ENCODE measurements at regions not wholly inside any gene's neighbourhood (a gene's known extent, or its start where the extent isn't known, plus 50 kb on each side); places are given as distances from the start of the nearest gene placed in this dataset.

GRCh38 chr13:80131204-80131603, 209.7 kb downstream of the SPRY2 start:
- DNase-seq (ENCODE audit: low spot score) = no peak

DNA sequence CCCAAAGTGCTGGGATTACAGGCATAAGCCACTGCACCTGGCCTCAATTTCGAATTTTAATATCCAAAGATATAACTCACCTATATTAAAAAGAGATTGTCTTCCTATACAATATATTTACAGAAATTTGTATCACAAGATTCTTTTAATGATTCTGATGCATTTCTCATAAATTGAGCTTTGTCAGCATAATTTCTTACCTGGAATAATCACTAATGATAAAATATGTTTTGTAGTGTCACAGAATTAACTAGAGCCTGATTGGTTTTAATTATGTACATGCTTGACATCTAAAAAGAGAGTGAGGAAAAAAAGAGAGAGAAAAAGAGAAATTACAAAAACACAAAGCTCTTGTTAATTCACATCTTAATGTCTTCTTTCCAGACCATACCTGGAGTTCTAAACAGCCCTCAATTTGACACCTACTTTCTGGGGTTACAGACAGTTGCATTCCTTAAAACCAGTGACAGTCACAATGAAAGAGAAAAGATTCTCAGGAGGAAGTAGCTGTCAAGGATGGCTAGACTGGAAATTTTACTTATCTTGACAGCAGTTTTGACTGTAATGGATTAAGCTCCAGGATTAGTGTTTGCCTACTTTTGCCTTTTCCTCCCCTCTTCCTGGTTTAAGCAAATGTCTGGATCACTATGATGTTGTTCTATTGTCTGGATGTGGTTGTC, 214.4 kb downstream of the SPRY2 start:
- DNase-seq (ENCODE audit: low spot score) = no peak

DNA sequence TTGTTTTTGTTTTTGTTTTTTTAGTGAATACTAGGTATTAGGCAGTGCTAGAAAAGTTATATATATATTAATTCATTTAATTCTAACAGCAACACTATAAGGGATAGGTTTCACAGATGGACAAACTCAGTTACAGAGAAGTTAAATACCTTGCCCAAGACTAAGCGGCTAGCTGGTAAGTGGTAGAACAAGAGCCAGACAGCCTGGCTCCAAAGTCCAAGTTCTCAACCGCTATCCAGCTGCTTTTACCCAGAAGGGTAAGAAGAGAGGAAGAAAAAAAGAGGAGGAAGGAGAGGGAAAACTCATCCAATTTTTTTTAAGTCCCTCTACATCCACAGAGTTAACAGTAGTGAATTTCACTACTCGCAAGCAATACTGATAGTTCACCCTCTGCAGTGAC, 217.0 kb downstream of the SPRY2 start:
- DNase-seq (ENCODE audit: low spot score) = no peak

- DNase-seq (ENCODE audit: low spot score) = no peak
Observed at GRCh38 chr13:80121038-80121437, 219.9 kb downstream of the SPRY2 start.

GRCh38 chr13:80118506-80118905, 222.4 kb downstream of the SPRY2 start:
- DNase-seq (ENCODE audit: low spot score) = no peak

DNA sequence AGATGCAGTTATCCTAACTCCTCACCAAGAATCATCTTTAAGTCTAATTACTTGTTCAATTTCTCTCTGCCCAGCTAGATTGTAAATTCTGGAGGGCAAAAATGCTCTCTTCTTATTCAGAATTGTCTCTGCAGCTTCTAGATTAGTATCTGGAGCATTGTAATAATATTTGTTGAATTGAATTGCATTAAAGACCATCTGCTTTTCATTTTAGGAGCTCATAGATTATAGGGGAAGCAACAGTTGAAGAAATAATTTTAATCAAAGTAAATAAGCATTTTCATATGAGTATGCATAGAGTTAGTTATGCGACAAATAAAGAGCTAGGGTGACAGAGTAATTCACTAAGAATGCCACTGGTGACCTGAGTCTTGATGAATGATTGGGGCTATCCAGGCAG, 222.8 kb downstream of the SPRY2 start:
- no peak for DNase-seq (ENCODE audit: low spot score)

- DNase-seq (ENCODE audit: low spot score) = no peak
Observed at GRCh38 chr13:80117515-80117914, 223.4 kb downstream of the SPRY2 start.

DNA sequence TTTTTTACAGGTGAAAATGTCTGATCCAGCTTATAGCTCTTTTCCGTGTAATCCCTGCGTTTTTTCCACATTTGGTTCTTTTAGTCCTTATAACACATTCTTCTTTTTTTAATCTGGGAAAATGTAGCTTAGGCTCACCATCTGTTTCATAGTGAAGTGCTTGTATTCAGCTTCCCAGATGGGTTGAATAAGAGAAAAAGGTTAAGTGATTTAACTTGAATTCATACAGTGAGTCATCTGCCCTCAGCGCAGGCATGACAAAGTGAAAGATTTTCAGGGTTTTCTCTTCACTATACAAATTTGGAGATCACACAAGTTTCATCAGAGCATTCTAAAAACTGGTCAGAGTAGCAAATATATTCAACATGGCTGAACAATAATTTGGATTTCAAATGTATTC, 224.8 kb downstream of the SPRY2 start:
- DNase-seq (ENCODE audit: low spot score) = no peak

DNA sequence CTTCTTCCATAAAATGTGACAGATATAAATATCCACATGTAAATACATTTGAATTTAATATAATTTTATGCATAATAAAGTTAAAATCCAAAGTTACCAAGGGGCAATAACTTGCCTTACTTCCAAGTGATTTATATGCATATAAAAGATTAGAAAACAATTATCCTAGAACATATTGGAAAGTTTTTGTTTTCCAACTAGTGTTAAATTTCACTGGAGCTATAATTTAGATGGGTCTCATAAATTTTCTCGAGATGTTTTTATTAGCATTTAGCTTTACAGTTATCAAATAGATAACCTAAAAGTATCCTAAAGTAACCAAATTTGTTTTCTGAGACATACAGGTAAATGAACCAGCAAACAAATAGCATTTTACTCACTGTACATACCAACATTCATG, 225.3 kb downstream of the SPRY2 start:
- no peak for DNase-seq (ENCODE audit: low spot score)

GRCh38 chr13:80113714-80114454, 227.0 kb downstream of the SPRY2 start:
- DNase-seq (ENCODE audit: low spot score) = no peak

- DNase-seq (ENCODE audit: low spot score) = no peak
Observed at GRCh38 chr13:80109303-80109702, 231.6 kb downstream of the SPRY2 start.

- DNase-seq (ENCODE audit: low spot score) = no peak
Observed at GRCh38 chr13:80105350-80105749, 235.6 kb downstream of the SPRY2 start.

GRCh38 chr13:80101040-80101439, 239.9 kb downstream of the SPRY2 start:
- DNase-seq (ENCODE audit: low spot score) = no peak

- DNase-seq (ENCODE audit: low spot score) = no peak
Observed at GRCh38 chr13:80100636-80101035, 240.3 kb downstream of the SPRY2 start.

DNA sequence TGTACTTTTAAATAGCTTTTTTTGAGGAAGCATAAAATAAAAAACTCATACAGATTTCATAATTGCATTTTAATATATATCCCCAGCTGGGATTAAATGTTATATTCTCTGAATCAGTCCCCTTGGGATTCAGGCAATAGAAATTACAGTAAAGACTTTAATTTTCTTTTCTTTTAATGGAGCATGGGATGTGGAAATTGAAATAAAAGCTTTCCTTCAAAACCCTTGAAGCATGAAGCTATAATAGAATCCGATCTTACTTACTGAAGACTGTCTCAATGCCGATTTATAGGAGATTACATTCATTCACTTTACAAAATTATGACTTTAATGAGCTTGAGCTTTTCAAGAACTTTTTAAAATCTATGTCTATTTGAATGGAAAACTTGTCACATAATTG, 243.4 kb downstream of the SPRY2 start:
- no peak for DNase-seq (ENCODE audit: low spot score)

- DNase-seq (ENCODE audit: low spot score) = no peak
Observed at GRCh38 chr13:80096383-80096782, 244.5 kb downstream of the SPRY2 start.

GRCh38 chr13:80094526-80094925, 246.4 kb downstream of the SPRY2 start:
- no peak for DNase-seq (ENCODE audit: low spot score)

- no peak for DNase-seq (ENCODE audit: low spot score)
Observed at GRCh38 chr13:80093888-80094287, 247.0 kb downstream of the SPRY2 start.

DNA sequence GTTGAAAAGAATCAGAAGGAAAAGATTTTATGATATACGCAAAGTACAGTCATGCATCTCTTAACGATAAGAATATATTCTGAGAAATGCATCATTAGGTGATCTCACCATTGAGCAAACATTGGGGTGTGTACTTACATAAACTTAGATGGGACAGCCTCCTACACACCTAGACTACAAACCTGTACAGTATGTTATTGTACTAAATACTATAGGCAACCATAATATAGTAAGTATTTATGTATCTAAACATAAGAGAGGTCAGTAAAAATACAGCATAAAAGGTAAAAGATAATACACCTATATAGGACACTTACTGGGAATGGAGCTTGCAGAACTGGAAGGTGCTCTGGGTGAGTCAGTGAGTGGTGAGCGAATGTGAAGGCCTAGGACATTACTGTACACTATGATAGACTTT, 254.6 kb downstream of the SPRY2 start:
- no peak for DNase-seq (ENCODE audit: low spot score)

GRCh38 chr13:80083853-80084676, 256.9 kb downstream of the SPRY2 start:
- DNase-seq (ENCODE audit: low spot score) = peak; percentile 75

GRCh38 chr13:80083081-80083852, 257.7 kb downstream of the SPRY2 start:
- DNase-seq (ENCODE audit: low spot score) = peak; percentile 42
